ENCODE measurements at regions not wholly inside any gene's neighbourhood (a gene's known extent, or its start where the extent isn't known, plus 50 kb on each side); places are given as distances from the start of the nearest gene placed in this dataset.
"Not testable (repeated sequence)": the region's sequence is repeated elsewhere in the genome, so short reads cannot be mapped to it uniquely, and the experiment has no call there.

DNA sequence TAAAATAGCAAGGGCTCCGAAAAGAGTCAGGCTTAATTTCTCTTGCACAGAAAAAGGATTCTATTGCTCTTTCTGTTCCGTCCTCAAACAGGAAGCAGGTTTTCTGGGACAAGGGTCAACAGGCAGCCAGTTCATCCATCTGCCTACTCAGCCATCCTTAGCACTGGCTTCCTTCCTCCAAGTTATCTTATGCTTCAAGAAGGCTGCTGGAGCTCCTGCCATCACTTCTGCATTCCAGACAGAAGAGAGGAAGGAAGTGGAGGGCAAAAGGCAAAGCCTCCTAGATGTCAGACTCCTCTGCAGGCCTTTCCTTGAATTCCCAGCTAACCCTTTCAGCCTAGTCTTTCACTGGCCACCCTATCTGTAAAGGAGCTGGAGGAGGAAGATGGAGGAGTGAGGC lies 287.8 kb upstream of the PLGLB2 start:
- WGBS: 57% methylated on average over 1 of the region's 2 CpGs
- not testable (repeated sequence) for H3K4me1 ChIP-seq (ENCODE audit: control insufficient read depth in 4 of 4, insufficient read depth in 4 of 4, low read length in 3 of 4); H3K36me3 ChIP-seq (ENCODE audit: control insufficient read depth in 4 of 4, insufficient read depth in 3 of 4, low read depth in 1 of 4, low read length in 3 of 4); DNase-seq (ENCODE audit: low spot score); H3K9me3 ChIP-seq (ENCODE audit: control insufficient read depth in 4 of 4, low read length in 3 of 4); H3K9ac ChIP-seq (ENCODE audit: low read depth in 1 of 2, low read length in 2 of 2); H3K27me3 ChIP-seq (ENCODE audit: control insufficient read depth in 4 of 4, insufficient read depth in 4 of 4, low read length in 3 of 4); H3K27ac ChIP-seq (ENCODE audit: low read depth in 1 of 2, low read length in 2 of 2); H3K4me3 ChIP-seq (ENCODE audit: low read depth in 1 of 3, low read length in 3 of 3)

DNA sequence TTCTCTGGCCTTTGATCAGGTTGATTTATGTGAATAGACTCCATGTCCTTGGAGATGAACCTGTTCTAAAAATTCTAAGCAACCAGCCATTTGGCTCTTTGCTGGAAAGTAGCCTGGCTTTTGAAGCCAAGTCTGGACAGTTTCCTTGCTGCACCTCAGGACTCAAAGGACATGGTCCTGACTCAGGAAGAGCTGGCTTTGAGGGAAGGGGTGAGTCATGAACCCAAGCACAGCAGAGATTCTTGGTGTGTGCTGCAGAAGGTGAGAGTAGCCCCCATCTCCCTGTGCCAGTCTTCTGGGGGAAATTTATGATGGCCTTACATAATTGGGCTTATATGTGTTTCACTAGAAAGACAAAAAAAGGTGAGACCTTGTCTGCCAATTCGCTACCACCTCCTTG lies 287.2 kb upstream of the PLGLB2 start:
- not testable (repeated sequence) for H3K36me3 ChIP-seq (ENCODE audit: control insufficient read depth in 4 of 4, insufficient read depth in 3 of 4, low read depth in 1 of 4, low read length in 3 of 4); H3K27ac ChIP-seq (ENCODE audit: low read depth in 1 of 2, low read length in 2 of 2); H3K9me3 ChIP-seq (ENCODE audit: control insufficient read depth in 4 of 4, low read length in 3 of 4); H3K4me1 ChIP-seq (ENCODE audit: control insufficient read depth in 4 of 4, insufficient read depth in 4 of 4, low read length in 3 of 4); DNase-seq (ENCODE audit: low spot score); H3K9ac ChIP-seq (ENCODE audit: low read depth in 1 of 2, low read length in 2 of 2); H3K27me3 ChIP-seq (ENCODE audit: control insufficient read depth in 4 of 4, insufficient read depth in 4 of 4, low read length in 3 of 4); H3K4me3 ChIP-seq (ENCODE audit: low read depth in 1 of 3, low read length in 3 of 3)
- no CpG with 5 or more reads among the region's 1 CpG for WGBS

DNA sequence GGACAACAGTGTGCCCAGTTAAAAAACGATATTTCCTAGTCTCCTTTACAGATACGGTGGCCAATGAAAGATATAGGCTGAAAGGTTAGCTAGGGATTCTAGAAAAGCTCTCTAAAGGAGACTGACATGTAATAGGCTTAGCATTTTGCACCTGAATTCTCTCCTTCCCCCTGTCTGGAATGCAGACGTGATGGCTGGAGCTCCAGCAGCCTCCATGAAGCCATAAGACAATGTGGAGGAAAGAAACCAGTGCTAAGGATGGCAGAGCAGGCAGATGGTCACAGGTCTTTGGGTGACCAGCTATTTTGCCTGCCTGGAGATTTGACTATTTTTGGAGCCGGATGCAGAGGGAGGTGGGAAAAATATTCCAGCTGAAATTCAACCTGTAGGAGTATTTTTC lies 286.2 kb upstream of the PLGLB2 start:
- DNase-seq (ENCODE audit: low spot score); H3K36me3 ChIP-seq (ENCODE audit: control insufficient read depth in 4 of 4, insufficient read depth in 3 of 4, low read depth in 1 of 4, low read length in 3 of 4): not testable (repeated sequence)
- 89% methylated on average over 4 of the region's 4 CpGs for WGBS

GRCh38 chr2:87464219-87464618 lies 283.7 kb upstream of the PLGLB2 start:
- WGBS: 75% methylated on average over 2 of the region's 2 CpGs

More for the DNA sequence above, 286.2 kb upstream of the PLGLB2 start:
- H3K4me3 ChIP-seq (ENCODE audit: low read depth in 1 of 3, low read length in 3 of 3); H3K9me3 ChIP-seq (ENCODE audit: control insufficient read depth in 4 of 4, low read length in 3 of 4); H3K27me3 ChIP-seq (ENCODE audit: control insufficient read depth in 4 of 4, insufficient read depth in 4 of 4, low read length in 3 of 4); H3K9ac ChIP-seq (ENCODE audit: low read depth in 1 of 2, low read length in 2 of 2); H3K4me1 ChIP-seq (ENCODE audit: control insufficient read depth in 4 of 4, insufficient read depth in 4 of 4, low read length in 3 of 4); H3K27ac ChIP-seq (ENCODE audit: low read depth in 1 of 2, low read length in 2 of 2): not testable (repeated sequence)

GRCh38 chr2:87465730-87466129 lies 282.2 kb upstream of the PLGLB2 start:
- not testable (repeated sequence) for H3K4me3 ChIP-seq (ENCODE audit: low read depth in 1 of 3, low read length in 3 of 3); H3K9ac ChIP-seq (ENCODE audit: low read depth in 1 of 2, low read length in 2 of 2); H3K4me1 ChIP-seq (ENCODE audit: control insufficient read depth in 4 of 4, insufficient read depth in 4 of 4, low read length in 3 of 4); H3K36me3 ChIP-seq (ENCODE audit: control insufficient read depth in 4 of 4, insufficient read depth in 3 of 4, low read depth in 1 of 4, low read length in 3 of 4); H3K9me3 ChIP-seq (ENCODE audit: control insufficient read depth in 4 of 4, low read length in 3 of 4); H3K27ac ChIP-seq (ENCODE audit: low read depth in 1 of 2, low read length in 2 of 2); H3K27me3 ChIP-seq (ENCODE audit: control insufficient read depth in 4 of 4, insufficient read depth in 4 of 4, low read length in 3 of 4); DNase-seq (ENCODE audit: low spot score)
- 32% methylated on average over 1 of the region's 3 CpGs for WGBS
- TF ChIP-seq NR2F2 (IDR thresholded peaks at IDR 0.05): peak; percentile 30
- TF ChIP-seq HNF4A (conservative IDR thresholded peaks at IDR 0.05): peak in 1 of 2 donors; percentile 10
- TF ChIP-seq RXRA (IDR thresholded peaks at IDR 0.05): peak; percentile 36 to 63

More at GRCh38 chr2:87464219-87464618, 283.7 kb upstream of the PLGLB2 start:
- not testable (repeated sequence) for H3K36me3 ChIP-seq (ENCODE audit: control insufficient read depth in 4 of 4, insufficient read depth in 3 of 4, low read depth in 1 of 4, low read length in 3 of 4); H3K9ac ChIP-seq (ENCODE audit: low read depth in 1 of 2, low read length in 2 of 2); H3K9me3 ChIP-seq (ENCODE audit: control insufficient read depth in 4 of 4, low read length in 3 of 4); DNase-seq (ENCODE audit: low spot score); H3K27ac ChIP-seq (ENCODE audit: low read depth in 1 of 2, low read length in 2 of 2); H3K4me3 ChIP-seq (ENCODE audit: low read depth in 1 of 3, low read length in 3 of 3); H3K4me1 ChIP-seq (ENCODE audit: control insufficient read depth in 4 of 4, insufficient read depth in 4 of 4, low read length in 3 of 4); H3K27me3 ChIP-seq (ENCODE audit: control insufficient read depth in 4 of 4, insufficient read depth in 4 of 4, low read length in 3 of 4)

GRCh38 chr2:87466591-87467120 lies 281.2 kb upstream of the PLGLB2 start:
- not testable (repeated sequence) for DNase-seq (ENCODE audit: low spot score); H3K27me3 ChIP-seq (ENCODE audit: control insufficient read depth in 4 of 4, insufficient read depth in 4 of 4, low read length in 3 of 4); H3K36me3 ChIP-seq (ENCODE audit: control insufficient read depth in 4 of 4, insufficient read depth in 3 of 4, low read depth in 1 of 4, low read length in 3 of 4); H3K4me1 ChIP-seq (ENCODE audit: control insufficient read depth in 4 of 4, insufficient read depth in 4 of 4, low read length in 3 of 4); H3K4me3 ChIP-seq (ENCODE audit: low read depth in 1 of 3, low read length in 3 of 3); H3K9ac ChIP-seq (ENCODE audit: low read depth in 1 of 2, low read length in 2 of 2); H3K27ac ChIP-seq (ENCODE audit: low read depth in 1 of 2, low read length in 2 of 2); H3K9me3 ChIP-seq (ENCODE audit: control insufficient read depth in 4 of 4, low read length in 3 of 4)
- TF ChIP-seq RAD21 (IDR thresholded peaks at IDR 0.05): peak in 1 of 2 donors; percentile 27
- TF ChIP-seq, protein P1, sequence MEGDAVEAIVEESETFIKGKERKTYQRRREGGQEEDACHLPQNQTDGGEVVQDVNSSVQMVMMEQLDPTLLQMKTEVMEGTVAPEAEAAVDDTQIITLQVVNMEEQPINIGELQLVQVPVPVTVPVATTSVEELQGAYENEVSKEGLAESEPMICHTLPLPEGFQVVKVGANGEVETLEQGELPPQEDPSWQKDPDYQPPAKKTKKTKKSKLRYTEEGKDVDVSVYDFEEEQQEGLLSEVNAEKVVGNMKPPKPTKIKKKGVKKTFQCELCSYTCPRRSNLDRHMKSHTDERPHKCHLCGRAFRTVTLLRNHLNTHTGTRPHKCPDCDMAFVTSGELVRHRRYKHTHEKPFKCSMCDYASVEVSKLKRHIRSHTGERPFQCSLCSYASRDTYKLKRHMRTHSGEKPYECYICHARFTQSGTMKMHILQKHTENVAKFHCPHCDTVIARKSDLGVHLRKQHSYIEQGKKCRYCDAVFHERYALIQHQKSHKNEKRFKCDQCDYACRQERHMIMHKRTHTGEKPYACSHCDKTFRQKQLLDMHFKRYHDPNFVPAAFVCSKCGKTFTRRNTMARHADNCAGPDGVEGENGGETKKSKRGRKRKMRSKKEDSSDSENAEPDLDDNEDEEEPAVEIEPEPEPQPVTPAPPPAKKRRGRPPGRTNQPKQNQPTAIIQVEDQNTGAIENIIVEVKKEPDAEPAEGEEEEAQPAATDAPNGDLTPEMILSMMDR (IDR thresholded peaks at IDR 0.05; ENCODE audit: low read depth, low read length, missing input control): peak; percentile 4
- WGBS: 79% methylated on average over 7 of the region's 8 CpGs

DNA sequence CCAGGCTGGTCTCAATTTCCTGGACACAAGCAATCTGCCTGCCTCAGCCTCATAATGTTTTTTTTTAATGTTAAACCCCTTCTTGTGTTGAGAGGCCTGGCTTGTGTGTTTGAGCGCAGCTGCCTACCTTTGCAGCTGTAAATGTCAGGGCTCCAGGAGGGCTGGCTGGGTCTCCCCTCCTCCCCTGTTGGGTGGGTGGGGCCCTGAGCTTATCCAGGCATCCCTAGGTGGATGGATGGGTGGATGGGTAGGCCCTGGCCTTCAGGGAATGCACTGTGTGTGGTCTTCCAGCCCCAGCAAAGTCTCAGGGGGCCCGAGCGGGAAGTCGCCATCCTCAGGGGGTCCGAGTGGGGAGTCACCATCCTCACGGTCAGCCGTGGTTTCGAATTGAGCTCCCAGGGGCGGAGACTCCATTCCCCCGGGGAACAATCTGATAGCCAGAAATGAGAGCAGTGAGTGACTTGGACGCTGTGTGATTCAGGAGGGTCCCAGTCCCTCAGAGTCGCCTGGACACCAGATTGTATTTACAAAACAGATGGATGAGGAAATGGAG lies 279.4 kb upstream of the PLGLB2 start:
- not testable (repeated sequence) for H3K27ac ChIP-seq (ENCODE audit: low read depth in 1 of 2, low read length in 2 of 2); H3K27me3 ChIP-seq (ENCODE audit: control insufficient read depth in 4 of 4, insufficient read depth in 4 of 4, low read length in 3 of 4); H3K4me1 ChIP-seq (ENCODE audit: control insufficient read depth in 4 of 4, insufficient read depth in 4 of 4, low read length in 3 of 4); H3K4me3 ChIP-seq (ENCODE audit: low read depth in 1 of 3, low read length in 3 of 3); H3K9ac ChIP-seq (ENCODE audit: low read depth in 1 of 2, low read length in 2 of 2); DNase-seq (ENCODE audit: low spot score); H3K36me3 ChIP-seq (ENCODE audit: control insufficient read depth in 4 of 4, insufficient read depth in 3 of 4, low read depth in 1 of 4, low read length in 3 of 4); H3K9me3 ChIP-seq (ENCODE audit: control insufficient read depth in 4 of 4, low read length in 3 of 4)
- whole genome bisulfite sequencing: 85% methylated on average over 11 of the region's 12 CpGs
